DND-41 (cell line): ENCODE measurements at regions not wholly inside any gene's neighbourhood (a gene's known extent, or its start where the extent isn't known, plus 50 kb on each side); places are given as distances from the start of the nearest gene placed in this dataset.
"Not testable (repeated sequence)": the region's sequence is repeated elsewhere in the genome, so short reads cannot be mapped to it uniquely, and the experiment has no call there.

ENCODE experiments used
- ATAC-seq: fragments of 200-7000 bp; cut with Tn5 transposase; 3 replicates; pipeline ENCODE4 v1.9.1; 2021; ENCODE audit warnings: low read depth; ENCODE audit not compliant: insufficient read depth
- DNase-seq: peaks from one replicate; pipeline ENCODE4 v3.0.0-alpha.2; 2020
- H2AFZ ChIP-seq: 2 replicates; pipeline ENCODE4 v1.6.0; 2012; ENCODE audit warnings: low read depth, low read length
- H3K27ac ChIP-seq: 2 replicates; pipeline ENCODE4 v1.5.1; 2012; ENCODE audit warnings: low read length, inconsistent platforms
- H3K27me3 ChIP-seq: fragments of 200-600 bp; sonication (generic); 2 replicates; pipeline ENCODE4 v1.6.0; 2012; ENCODE audit warnings: low read length, mild to moderate bottlenecking, inconsistent platforms; ENCODE audit not compliant: insufficient read depth, poor library complexity
- H3K36me3 ChIP-seq: 2 replicates; pipeline ENCODE4 v1.5.1; 2012; ENCODE audit warnings: low read length, inconsistent platforms; ENCODE audit not compliant: insufficient read depth
- H3K4me1 ChIP-seq: 2 replicates; pipeline ENCODE4 v1.5.1; 2012; ENCODE audit warnings: mild to moderate bottlenecking, low read length; ENCODE audit not compliant: insufficient read depth
- H3K4me2 ChIP-seq: 2 replicates; pipeline ENCODE4 v1.6.0; 2012; ENCODE audit warnings: mild to moderate bottlenecking, moderate library complexity, low read length, inconsistent platforms; ENCODE audit not compliant: insufficient read depth
- H3K4me3 ChIP-seq, 2 experiments: fragments of 200-600 bp in 1 of 2; shearing (Covaris generic) in 1 of 2; 2 replicates each; pipeline ENCODE4 v1.5.1; 2012 to 2016; ENCODE audit warnings: inconsistent platforms in 2 of 2, low read length in 2 of 2, mild to moderate bottlenecking in 2 of 2, low read depth in 1 of 2, moderate library complexity in 1 of 2
- H3K79me2 ChIP-seq: 2 replicates; pipeline ENCODE4 v1.6.0; 2012; ENCODE audit warnings: low read length, inconsistent platforms; ENCODE audit not compliant: insufficient read depth
- H3K9ac ChIP-seq: 2 replicates; pipeline ENCODE4 v1.6.0; 2012; ENCODE audit warnings: low read depth, mild to moderate bottlenecking, inconsistent platforms, low read length, moderate library complexity
- H3K9me3 ChIP-seq: 2 replicates; pipeline ENCODE4 v1.5.1; 2012; ENCODE audit warnings: low read length, moderate library complexity, mild to moderate bottlenecking, inconsistent platforms; ENCODE audit not compliant: insufficient read depth, severe bottlenecking
- H4K20me1 ChIP-seq: 2 replicates; pipeline ENCODE4 v1.6.0; 2012; ENCODE audit warnings: low read length; ENCODE audit not compliant: insufficient read depth
- EZH2 ChIP-seq: IDR thresholded peaks from 3 replicates; pipeline ENCODE4 v1.6.1; 2012; ENCODE audit warnings: borderline replicate concordance, low read depth, mild to moderate bottlenecking, moderate library complexity, low read length, inconsistent platforms; ENCODE audit not compliant: severe bottlenecking
- TF ChIP-seq, protein P1 (sequence below): IDR thresholded peaks from 2 replicates; pipeline ENCODE4 v1.5.1; 2012; ENCODE audit warnings: borderline replicate concordance, low read length, moderate library complexity, mild to moderate bottlenecking; ENCODE audit not compliant: poor library complexity, severe bottlenecking; ENCODE audit errors: extremely low read depth

DNA sequence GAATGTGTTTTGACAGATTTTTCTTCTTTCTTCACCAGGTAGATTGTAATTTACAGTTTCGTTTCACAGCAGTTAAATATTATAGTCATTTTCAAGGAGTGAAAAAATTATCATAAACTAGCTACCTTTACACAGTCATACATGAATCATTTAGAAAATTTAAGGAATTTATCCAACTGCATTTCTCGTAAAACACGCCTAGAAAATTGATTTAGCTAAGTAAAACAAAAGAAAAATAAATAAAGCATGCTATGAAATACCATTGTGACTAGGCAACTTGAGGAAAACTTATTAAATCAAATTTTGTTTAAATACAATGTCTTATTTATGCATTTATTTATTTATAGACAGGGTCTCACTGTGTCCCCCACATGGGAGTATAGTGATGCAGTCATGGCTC is 109.9 kb upstream of the EMB start:
- Histone ChIP-seq H3K9ac (no peak overlapping the region), H3K4me2 (no peak overlapping the region), H2AFZ (no peak overlapping the region), H4K20me1 (no peaks in the 10 kb centered on the region), H3K36me3 (no peaks in the 10 kb centered on the region), H3K9me3 (no peaks in the 10 kb centered on the region), H3K27ac (no peak overlapping the region), H3K4me3 (no peak overlapping the region), H3K27me3 (no peaks in the 10 kb centered on the region), H3K4me1 (peaks cover 18% of the 10 kb centered on the region), H3K79me2 (no peaks in the 10 kb centered on the region)
- DNase-seq (no peak), ATAC-seq (no peak)
- TF ChIP-seq, protein P1, sequence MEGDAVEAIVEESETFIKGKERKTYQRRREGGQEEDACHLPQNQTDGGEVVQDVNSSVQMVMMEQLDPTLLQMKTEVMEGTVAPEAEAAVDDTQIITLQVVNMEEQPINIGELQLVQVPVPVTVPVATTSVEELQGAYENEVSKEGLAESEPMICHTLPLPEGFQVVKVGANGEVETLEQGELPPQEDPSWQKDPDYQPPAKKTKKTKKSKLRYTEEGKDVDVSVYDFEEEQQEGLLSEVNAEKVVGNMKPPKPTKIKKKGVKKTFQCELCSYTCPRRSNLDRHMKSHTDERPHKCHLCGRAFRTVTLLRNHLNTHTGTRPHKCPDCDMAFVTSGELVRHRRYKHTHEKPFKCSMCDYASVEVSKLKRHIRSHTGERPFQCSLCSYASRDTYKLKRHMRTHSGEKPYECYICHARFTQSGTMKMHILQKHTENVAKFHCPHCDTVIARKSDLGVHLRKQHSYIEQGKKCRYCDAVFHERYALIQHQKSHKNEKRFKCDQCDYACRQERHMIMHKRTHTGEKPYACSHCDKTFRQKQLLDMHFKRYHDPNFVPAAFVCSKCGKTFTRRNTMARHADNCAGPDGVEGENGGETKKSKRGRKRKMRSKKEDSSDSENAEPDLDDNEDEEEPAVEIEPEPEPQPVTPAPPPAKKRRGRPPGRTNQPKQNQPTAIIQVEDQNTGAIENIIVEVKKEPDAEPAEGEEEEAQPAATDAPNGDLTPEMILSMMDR = no peak
- TF ChIP-seq EZH2 = no peak

DNA sequence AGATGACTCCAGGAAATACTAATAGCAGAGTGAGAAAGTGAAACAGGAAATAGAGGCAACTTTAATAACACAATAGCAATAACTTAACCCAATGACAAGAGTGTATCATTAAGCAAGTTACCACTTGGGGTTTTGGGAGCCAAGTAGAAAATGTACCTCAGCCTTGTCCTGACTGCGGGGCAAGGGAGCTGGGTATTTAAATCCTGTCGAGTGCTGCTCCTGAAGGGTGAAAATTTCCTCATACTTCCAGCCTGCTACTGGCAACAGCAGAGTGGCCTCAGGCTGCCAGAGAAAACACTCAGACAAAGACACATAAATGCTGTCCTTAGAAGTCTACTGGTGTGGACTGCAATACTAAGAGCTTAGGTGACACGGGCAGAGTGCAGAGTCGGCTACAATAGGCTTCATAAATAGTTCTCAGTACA is 112.5 kb upstream of the EMB start:
- TF ChIP-seq EZH2 = no peak
- TF ChIP-seq, protein P1 = no peak
- peak overlapping the region; percentile 57 for H3K27ac ChIP-seq
- no peaks in the 10 kb centered on the region for H3K79me2 ChIP-seq
- H3K4me1 ChIP-seq = peaks cover 18% of the 10 kb centered on the region
- DNase-seq (peak; percentile 34), ATAC-seq (peak; percentile 72)
- H3K36me3 ChIP-seq = no peaks in the 10 kb centered on the region
- H3K9ac ChIP-seq = peak overlapping the region; percentile 15; the same call in 1 of the 2 replicates
- peak overlapping the region; percentile 59 for H2AFZ ChIP-seq
- no peak overlapping the region for H3K4me3 ChIP-seq
- no peaks in the 10 kb centered on the region for H4K20me1 ChIP-seq
- peak overlapping the region; percentile 37 for H3K4me2 ChIP-seq
- no peaks in the 10 kb centered on the region for H3K9me3 ChIP-seq
- H3K27me3 ChIP-seq = no peaks in the 10 kb centered on the region

DNA sequence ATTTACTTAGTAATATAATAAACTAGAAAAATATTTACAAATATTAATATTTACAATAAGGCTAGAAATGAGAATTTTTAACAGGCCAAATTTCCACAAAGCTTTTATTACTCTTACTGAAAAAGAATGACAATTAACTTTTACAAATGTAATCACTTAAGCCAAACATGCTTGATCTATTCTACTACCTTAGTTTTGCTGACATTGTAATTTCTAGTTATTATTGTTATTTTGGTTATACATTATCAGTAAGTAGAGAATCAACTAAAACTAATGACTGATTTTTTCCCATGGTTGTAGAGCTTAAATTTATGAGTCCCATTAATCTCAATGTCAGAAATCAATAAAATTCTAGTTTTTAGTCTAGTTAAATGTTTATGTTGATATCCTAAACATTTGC is 107.8 kb upstream of the PARP8 start:
- H3K9ac ChIP-seq, H3K36me3 ChIP-seq, H3K4me2 ChIP-seq, H3K27ac ChIP-seq, H3K9me3 ChIP-seq, H3K79me2 ChIP-seq, DNase-seq, H3K27me3 ChIP-seq, H4K20me1 ChIP-seq, ATAC-seq, H3K4me3 ChIP-seq, H2AFZ ChIP-seq: not testable (repeated sequence)
- H3K4me1 ChIP-seq = peaks cover 24% of the 10 kb centered on the region

DNA sequence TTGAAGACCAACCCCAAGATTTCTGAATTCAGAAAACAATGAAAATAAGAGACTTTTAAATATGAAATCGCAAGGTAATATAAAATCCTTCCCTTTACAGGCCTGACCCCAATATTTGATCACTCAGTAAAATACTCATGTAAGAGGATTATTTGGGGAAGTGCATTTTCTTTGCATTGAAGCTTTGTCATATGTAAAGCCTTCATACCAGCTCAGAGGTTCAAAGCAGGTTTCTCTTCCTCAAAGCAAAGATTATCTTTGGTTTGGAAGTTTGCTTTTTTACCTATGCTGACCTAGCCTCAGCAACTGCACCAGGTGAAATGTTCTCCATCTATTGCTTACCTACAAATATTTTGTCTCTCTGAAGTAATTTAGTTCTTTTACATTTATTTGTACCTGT is 106.5 kb upstream of the PARP8 start:
- DNase-seq = no peak
- Histone ChIP-seq H4K20me1 (no peaks in the 10 kb centered on the region), H3K4me1 (peaks cover 26% of the 10 kb centered on the region), H3K9me3 (no peaks in the 10 kb centered on the region), H3K36me3 (no peaks in the 10 kb centered on the region), H2AFZ (0 out of 2 replicates have a peak overlapping the region, but pooled peaks have one; percentile 28), H3K9ac (no peak overlapping the region), H3K27ac (no peak overlapping the region), H3K27me3 (no peaks in the 10 kb centered on the region), H3K4me2 (no peak overlapping the region), H3K4me3 (no peak overlapping the region), H3K79me2 (no peaks in the 10 kb centered on the region)
- TF ChIP-seq, protein P1 = no peak
- no peak for TF ChIP-seq EZH2
- ATAC-seq = no peak
